Body of pancreas (tissue), 4 donors: ENCODE measurements at regions not wholly inside any gene's neighbourhood (a gene's known extent, or its start where the extent isn't known, plus 50 kb on each side); places are given as distances from the start of the nearest gene placed in this dataset.

Experiments used
- ATAC-seq: fragments of 150-250 bp; one replicate; pipeline ENCODE4 v1.9.1; 2016
- DNase-seq, 4 donors: peaks; one replicate each; pipeline ENCODE4 v3.0.0-alpha.2; 2019
- H3K27ac ChIP-seq, 4 donors: fragments of 200-600 bp; sonication (generic); 1 replicate in 3 of 4; 2 replicates in 1 of 4; pipeline versions ENCODE4 v1.5.1 to v1.6.1; 2016 to 2019; ENCODE audit warnings: mild to moderate bottlenecking in 1 of 4, mixed read lengths in 1 of 4, moderate library complexity in 1 of 4
- H3K27me3 ChIP-seq, 2 donors: fragments of 200-600 bp; sonication (generic); one replicate each; pipeline ENCODE4 v1.6.0; 2016; ENCODE audit warnings: mild to moderate bottlenecking in 1 of 2
- H3K36me3 ChIP-seq, 2 donors: fragments of 200-600 bp; sonication (generic); replicated peaks in 1 of 2; 2 replicates each; pipeline ENCODE4 v1.5.1; 2016; ENCODE audit warnings: low read depth in 2 of 2; ENCODE audit not compliant: insufficient read depth in 1 of 2
- H3K4me1 ChIP-seq: fragments of 200-600 bp; sonication (generic); one replicate; pipeline ENCODE4 v1.6.0; 2016
- H3K4me3 ChIP-seq, 2 donors: fragments of 200-600 bp; sonication (generic); 1 replicate in 1 of 2; 2 replicates in 1 of 2; pipeline ENCODE4 v1.5.1; 2016 to 2019
- H3K9me3 ChIP-seq, 3 donors: fragments of 200-600 bp; sonication (generic); 1 replicate in 2 of 3; 2 replicates in 1 of 3; pipeline ENCODE4 v1.5.1; 2016
- POLR2A ChIP-seq, 3 donors: fragments of 450-650 bp; IDR thresholded peaks; one replicate each; pipeline ENCODE4 v1.6.1; 2016; ENCODE audit warnings: antibody characterized with exemption in 3 of 3, mild to moderate bottlenecking in 2 of 3
- WGBS, 2 donors: methylation state at CpG; one replicate each; pipeline ENCODE4 v1.1.5; 2017; 5-methylcytosine and 5-hydroxymethylcytosine counted together
- intact Hi-C: fragments of 100-400 bp; cut with DNase I; formaldehyde crosslinking; loops from one replicate; pipeline ENCODE4 v1.15.1; 2023
- TF ChIP-seq, protein P1 (sequence below), 7 experiments: fragments of 450-650 bp in 4 of 7; fragments of 200-600 bp in 3 of 7; sonication (generic) in 3 of 7; IDR thresholded peaks; one replicate each; pipeline ENCODE4 v1.5.1; 2016 to 2019; ENCODE audit warnings: antibody characterized with exemption in 7 of 7

DNA sequence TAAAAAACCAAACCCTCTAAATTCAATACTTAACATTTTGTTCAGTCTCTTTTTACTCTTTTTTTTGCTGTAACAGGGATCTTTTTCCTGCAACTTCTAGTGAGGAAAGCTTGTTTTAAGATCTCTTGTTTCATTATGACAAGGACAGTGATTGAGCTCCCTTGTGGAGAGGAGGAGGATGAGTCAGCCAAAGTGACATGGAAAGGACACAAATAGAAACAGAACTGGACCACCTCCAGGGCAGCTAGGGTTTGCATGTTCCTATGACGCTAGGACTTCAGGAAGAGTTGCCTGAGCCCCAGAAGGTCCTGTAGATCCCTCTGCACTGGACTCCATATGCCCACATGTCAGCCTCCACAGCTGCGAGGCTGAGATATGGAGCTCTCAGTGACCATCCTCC lies 212.6 kb upstream of the FAM78B start:
- Histone ChIP-seq H3K4me3 (no peak overlapping the region), H3K36me3 (no peaks in the 10 kb centered on the region), H3K27me3 (no peaks in the 10 kb centered on the region), H3K27ac (no peak overlapping the region), H3K9me3 (no peaks in the 10 kb centered on the region), H3K4me1 (no peaks in the 10 kb centered on the region)
- WGBS, 2 donors, result 50 to 68% methylated on average over 2 of the region's 2 CpGs
- DNase-seq (no peak), ATAC-seq (no peak)
- no peak for TF ChIP-seq POLR2A (IDR thresholded peaks at IDR 0.05)
- TF ChIP-seq, protein P1, sequence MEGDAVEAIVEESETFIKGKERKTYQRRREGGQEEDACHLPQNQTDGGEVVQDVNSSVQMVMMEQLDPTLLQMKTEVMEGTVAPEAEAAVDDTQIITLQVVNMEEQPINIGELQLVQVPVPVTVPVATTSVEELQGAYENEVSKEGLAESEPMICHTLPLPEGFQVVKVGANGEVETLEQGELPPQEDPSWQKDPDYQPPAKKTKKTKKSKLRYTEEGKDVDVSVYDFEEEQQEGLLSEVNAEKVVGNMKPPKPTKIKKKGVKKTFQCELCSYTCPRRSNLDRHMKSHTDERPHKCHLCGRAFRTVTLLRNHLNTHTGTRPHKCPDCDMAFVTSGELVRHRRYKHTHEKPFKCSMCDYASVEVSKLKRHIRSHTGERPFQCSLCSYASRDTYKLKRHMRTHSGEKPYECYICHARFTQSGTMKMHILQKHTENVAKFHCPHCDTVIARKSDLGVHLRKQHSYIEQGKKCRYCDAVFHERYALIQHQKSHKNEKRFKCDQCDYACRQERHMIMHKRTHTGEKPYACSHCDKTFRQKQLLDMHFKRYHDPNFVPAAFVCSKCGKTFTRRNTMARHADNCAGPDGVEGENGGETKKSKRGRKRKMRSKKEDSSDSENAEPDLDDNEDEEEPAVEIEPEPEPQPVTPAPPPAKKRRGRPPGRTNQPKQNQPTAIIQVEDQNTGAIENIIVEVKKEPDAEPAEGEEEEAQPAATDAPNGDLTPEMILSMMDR (IDR thresholded peaks at IDR 0.05), result no peak
- intact Hi-C loops, result no loop called here

DNA sequence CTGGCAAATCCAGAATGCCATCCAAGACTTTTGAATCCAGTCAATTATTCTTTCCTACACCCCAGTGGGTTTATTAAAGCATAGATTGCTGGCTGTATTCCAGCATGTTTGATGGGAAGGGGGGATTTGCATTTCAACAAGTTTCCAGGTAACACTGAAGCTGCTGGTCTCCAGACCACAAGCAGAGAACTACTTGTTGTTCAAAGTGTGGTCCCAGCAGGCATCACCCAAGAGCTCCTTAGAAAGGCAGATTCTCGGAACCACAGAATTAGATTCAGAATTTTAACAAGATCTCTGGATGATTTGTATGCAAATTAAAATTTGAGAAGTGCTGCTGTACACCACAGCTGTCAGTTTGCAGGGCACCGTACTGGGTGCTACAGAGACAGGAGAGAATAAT lies 216.3 kb upstream of the FAM78B start:
- intact Hi-C loops, result no loop called here
- TF ChIP-seq POLR2A (IDR thresholded peaks at IDR 0.05), result no peak
- TF ChIP-seq, protein P1 (IDR thresholded peaks at IDR 0.05), result no peak
- WGBS, 2 donors, result 65 to 79% methylated on average over 2 of the region's 2 CpGs
- DNase-seq (no peak), ATAC-seq (no peak)
- H3K27me3 ChIP-seq, result no peaks in the 10 kb centered on the region
- H3K4me1 ChIP-seq, result no peaks in the 10 kb centered on the region
- no peak overlapping the region for H3K4me3 ChIP-seq
- no peak overlapping the region for H3K27ac ChIP-seq
- no peaks in the 10 kb centered on the region for H3K9me3 ChIP-seq
- H3K36me3 ChIP-seq, result no peaks in the 10 kb centered on the region

- no peak for ATAC-seq
- WGBS, 2 donors, result 53 to 56% methylated on average over 9 of the region's 9 CpGs
- H3K36me3 ChIP-seq, result no peaks in the 10 kb centered on the region
Measured at GRCh38 chr1:166383635-166384346, 217.0 kb upstream of the FAM78B start.

GRCh38 chr1:166384948-166385347 lies 218.1 kb upstream of the FAM78B start:
- Histone ChIP-seq H3K9me3 (no peaks in the 10 kb centered on the region), H3K4me3 (no peak overlapping the region), H3K36me3 (no peaks in the 10 kb centered on the region), H3K27ac (no peak overlapping the region), H3K4me1 (no peaks in the 10 kb centered on the region), H3K27me3 (no peaks in the 10 kb centered on the region)
- no peak for DNase-seq
- no peak for TF ChIP-seq POLR2A (IDR thresholded peaks at IDR 0.05)
- TF ChIP-seq, protein P1 (IDR thresholded peaks at IDR 0.05), result no peak
- no peak for ATAC-seq
- intact Hi-C loops, result no loop called here
- WGBS, 2 donors, result 49 to 53% methylated on average over 7 of the region's 7 CpGs

More at GRCh38 chr1:166383635-166384346, 217.0 kb upstream of the FAM78B start:
- no peak for DNase-seq
- Histone ChIP-seq H3K4me1 (no peaks in the 10 kb centered on the region), H3K27ac (no peak overlapping the region), H3K27me3 (no peaks in the 10 kb centered on the region), H3K9me3 (no peaks in the 10 kb centered on the region), H3K4me3 (no peak overlapping the region)
- no peak for TF ChIP-seq POLR2A (IDR thresholded peaks at IDR 0.05)
- TF ChIP-seq, protein P1 (IDR thresholded peaks at IDR 0.05), result no peak
- intact Hi-C loops, result no loop called here
